SK-N-SH (cell line): ENCODE measurements at regions not wholly inside any gene's neighbourhood (a gene's known extent, or its start where the extent isn't known, plus 50 kb on each side); places are given as distances from the start of the nearest gene placed in this dataset.

Experiments
- CHD2 ChIP-seq: fragments of 150-350 bp; IDR thresholded peaks from 2 replicates; pipeline ENCODE4 v1.6.1; 2018; ENCODE audit warnings: low read length; ENCODE audit not compliant: partially characterized antibody
- CTCF ChIP-seq: fragments of 200-600 bp; sonication (generic); IDR thresholded peaks from 2 replicates; pipeline ENCODE4 v1.6.1; 2017; ENCODE audit warnings: antibody characterized with exemption, mild to moderate bottlenecking, moderate library complexity
- EP300 ChIP-seq, 2 experiments: IDR thresholded peaks; 2 replicates each; pipeline versions ENCODE4 v1.4.0 to v1.6.1; 2012; ENCODE audit warnings: borderline replicate concordance in 1 of 2, low read depth in 1 of 2, low read length in 1 of 2
- EZH2phosphoT487 ChIP-seq: fragments of 200-600 bp; sonication (generic); IDR thresholded peaks from 2 replicates; pipeline ENCODE4 v1.6.1; 2017; ENCODE audit warnings: low read depth, mixed run types, mild to moderate bottlenecking, antibody characterized with exemption, moderate library complexity, borderline replicate concordance
- GATA2 ChIP-seq: sonication (generic); formaldehyde crosslinking; IDR thresholded peaks from 2 replicates; pipeline ENCODE4 v1.5.0; 2020; ENCODE audit warnings: mild to moderate bottlenecking, missing genetic modification reagents
- MXI1 ChIP-seq: IDR thresholded peaks from 2 replicates; pipeline ENCODE4 v1.6.1; 2012; ENCODE audit warnings: mild to moderate bottlenecking, low read depth, low read length, improper control_type of control experiment
- POLR2AphosphoS5 ChIP-seq: IDR thresholded peaks from 2 replicates; pipeline ENCODE4 v1.6.1; 2012; ENCODE audit warnings: low read depth, low read length
- RCOR1 ChIP-seq: fragments of 150-350 bp; IDR thresholded peaks from 2 replicates; pipeline ENCODE4 v1.6.1; 2017; ENCODE audit warnings: antibody characterized with exemption, low read length
- RFX5 ChIP-seq: IDR thresholded peaks from 2 replicates; pipeline ENCODE4 v1.6.1; 2012; ENCODE audit warnings: mild to moderate bottlenecking, improper control_type of control experiment, low read length
- SIN3A ChIP-seq: IDR thresholded peaks from 2 replicates; pipeline ENCODE4 v1.6.1; 2012; ENCODE audit warnings: low read depth, mild to moderate bottlenecking, low read length, moderate library complexity, borderline replicate concordance
- SMC3 ChIP-seq: IDR thresholded peaks from 2 replicates; pipeline ENCODE4 v1.6.1; 2012; ENCODE audit warnings: low read depth, low read length, improper control_type of control experiment
- TCF12 ChIP-seq: IDR thresholded peaks from 2 replicates; pipeline ENCODE4 v1.4.0; 2012
- USF1 ChIP-seq: IDR thresholded peaks from 2 replicates; pipeline ENCODE4 v1.4.0; 2012; ENCODE audit warnings: low read depth, borderline replicate concordance
- YY1 ChIP-seq: IDR thresholded peaks from 2 replicates; pipeline ENCODE4 v1.4.0; 2012; ENCODE audit warnings: low read depth, mild to moderate bottlenecking

GRCh38 chr14:82438436-82438835 is 904.8 kb upstream of the SEL1L start:
- TF ChIP-seq RCOR1: no peak
- no peak for TF ChIP-seq CTCF
- TF ChIP-seq RFX5: no peak
- no peak for TF ChIP-seq EP300 (IDR thresholded peaks at IDR 0.05; ENCODE audit: borderline replicate concordance in 1 of 2, low read depth in 1 of 2, low read length in 1 of 2)
- TF ChIP-seq CHD2: no peak
- TF ChIP-seq EZH2phosphoT487: no peak
- TF ChIP-seq SMC3: no peak
- no peak for TF ChIP-seq MXI1
- no peak for TF ChIP-seq YY1
- no peak for TF ChIP-seq POLR2AphosphoS5
- TF ChIP-seq USF1: no peak
- no peak for TF ChIP-seq SIN3A
- no peak for TF ChIP-seq TCF12
- no peak for TF ChIP-seq GATA2 (CRISPR knock-in tag)
